Activated CD8-positive, alpha-beta T cell treated with anti-CD3 and anti-CD28 coated beads for 36 hours (primary cell): ENCODE measurements at regions not wholly inside any gene's neighbourhood (a gene's known extent, or its start where the extent isn't known, plus 50 kb on each side); places are given as distances from the start of the nearest gene placed in this dataset.

Experiments used
- ATAC-seq: fragments of 200-7000 bp; cut with Tn5 transposase; one replicate; pipeline ENCODE4 v1.10.0; 2021; ENCODE audit warnings: mild to moderate bottlenecking, moderate library complexity
- CTCF ChIA-PET: fragments of 350-600 bp; sonication (Branson Sonifier 250); formaldehyde crosslinking; loops from one replicate; lab custom pipeline; 2021; ENCODE audit warnings: antibody characterized with exemption; lab: Charles Lee
- POLR2A ChIA-PET: fragments of 350-600 bp; sonication (Branson Sonifier 250); formaldehyde crosslinking; loops from one replicate; lab custom pipeline; 2021; ENCODE audit warnings: antibody characterized with exemption; lab: Charles Lee
- DNase-seq: peaks from one replicate; pipeline ENCODE4 v3.0.0-alpha.2; 2020
- H3K27ac Mint-ChIP-seq: one replicate; pipeline ENCODE4 v1.8.0; 2021; ENCODE audit warnings: mild to moderate bottlenecking, mixed read lengths
- H3K27me3 Mint-ChIP-seq: one replicate; pipeline ENCODE4 v1.8.0; 2021; ENCODE audit warnings: mixed read lengths
- H3K36me3 Mint-ChIP-seq: one replicate; pipeline ENCODE4 v1.8.0; 2021; ENCODE audit warnings: low read depth, mixed read lengths
- H3K4me1 Mint-ChIP-seq: one replicate; pipeline ENCODE4 v1.8.0; 2021; ENCODE audit warnings: low read depth, mixed read lengths
- H3K4me3 Mint-ChIP-seq: one replicate; pipeline ENCODE4 v1.8.0; 2021; ENCODE audit warnings: mild to moderate bottlenecking, moderate library complexity, mixed read lengths
- H3K9me3 Mint-ChIP-seq: one replicate; pipeline ENCODE4 v1.8.0; 2021; ENCODE audit warnings: mixed read lengths
- CTCF ChIP-seq: fragments of 200-600 bp; IDR thresholded peaks from one replicate; pipeline ENCODE4 v1.8.0; 2022; ENCODE audit warnings: antibody characterized with exemption, mild to moderate bottlenecking
- intact Hi-C: fragments of 100-400 bp; cut with micrococcal nuclease; formaldehyde crosslinking; loops from one replicate; pipeline ENCODE4 v1.10.0; 2022

GRCh38 chr9:82606492-82607382 is 456.2 kb downstream of the RASEF start:
- no peak for TF ChIP-seq CTCF
- POLR2A ChIA-PET = no interaction called here
- peak; percentile 16 for DNase-seq
- intact Hi-C loops = no loop called here
- Mint-ChIP-seq H3K4me3 (no peak overlapping the region), H3K9me3 (no peaks in the 10 kb centered on the region), H3K36me3 (no peaks in the 10 kb centered on the region), H3K27ac (no peak overlapping the region), H3K27me3 (no peaks in the 10 kb centered on the region), H3K4me1 (no peaks in the 10 kb centered on the region)
- ATAC-seq = no peak
- CTCF ChIA-PET = interaction anchor here (0.7 to 1.3 kb wide), 4 partner anchors 11 to 1084 kb away, joined by 3 read pairs; no protein-coding TSS in a partner anchor

GRCh38 chr9:82608487-82608886 is 454.5 kb downstream of the RASEF start:
- Mint-ChIP-seq H3K27me3 (no peaks in the 10 kb centered on the region), H3K9me3 (no peaks in the 10 kb centered on the region)
- POLR2A ChIA-PET = no interaction called here

GRCh38 chr9:82612942-82613341 is 450.0 kb downstream of the RASEF start:
- DNase-seq (no peak), ATAC-seq (no peak)
- CTCF ChIA-PET = interaction anchor here (0.7 kb wide), 1 partner anchor 10 kb away, joined by 3 read pairs; no protein-coding TSS in a partner anchor
- POLR2A ChIA-PET = no interaction called here
- intact Hi-C loops = no loop called here
- Mint-ChIP-seq H3K4me1 (no peaks in the 10 kb centered on the region), H3K36me3 (no peaks in the 10 kb centered on the region), H3K27ac (no peak overlapping the region), H3K4me3 (no peak overlapping the region), H3K9me3 (no peaks in the 10 kb centered on the region), H3K27me3 (no peaks in the 10 kb centered on the region)
- no peak for TF ChIP-seq CTCF

More at GRCh38 chr9:82608487-82608886, 454.5 kb downstream of the RASEF start:
- CTCF ChIA-PET = no interaction called here
- no peak for DNase-seq
- no peak overlapping the region for H3K27ac Mint-ChIP-seq
- intact Hi-C loops = no loop called here
- no peaks in the 10 kb centered on the region for H3K4me1 Mint-ChIP-seq
- no peak for ATAC-seq
- H3K36me3 Mint-ChIP-seq = no peaks in the 10 kb centered on the region
- H3K4me3 Mint-ChIP-seq = no peak overlapping the region
- TF ChIP-seq CTCF = no peak

- H3K4me1 Mint-ChIP-seq = no peaks in the 10 kb centered on the region
- CTCF ChIA-PET = interaction anchor here (0.7 kb wide), 1 partner anchor 11 kb away, joined by 3 read pairs; no protein-coding TSS in a partner anchor
- H3K9me3 Mint-ChIP-seq = no peaks in the 10 kb centered on the region
- H3K27me3 Mint-ChIP-seq = no peaks in the 10 kb centered on the region
- ATAC-seq = no peak
- no peaks in the 10 kb centered on the region for H3K36me3 Mint-ChIP-seq
- DNase-seq = no peak
- intact Hi-C loops = no loop called here
- TF ChIP-seq CTCF = no peak
- H3K4me3 Mint-ChIP-seq = no peak overlapping the region
- POLR2A ChIA-PET = no interaction called here
- no peak overlapping the region for H3K27ac Mint-ChIP-seq
These were observed 449.4 kb downstream of the RASEF start for GRCh38 chr9:82613498-82613897.

- Mint-ChIP-seq H3K9me3 (no peaks in the 10 kb centered on the region), H3K27ac (no peak overlapping the region), H3K4me3 (no peak overlapping the region), H3K4me1 (no peaks in the 10 kb centered on the region), H3K36me3 (no peaks in the 10 kb centered on the region), H3K27me3 (no peaks in the 10 kb centered on the region)
- CTCF ChIA-PET = no interaction called here
- TF ChIP-seq CTCF = no peak
- intact Hi-C loops = no loop called here
- POLR2A ChIA-PET = no interaction called here
- DNase-seq (no peak), ATAC-seq (no peak)
These were observed 446.4 kb downstream of the RASEF start for GRCh38 chr9:82616545-82616944.
